ENCODE measurements at regions not wholly inside any gene's neighbourhood (a gene's known extent, or its start where the extent isn't known, plus 50 kb on each side); places are given as distances from the start of the nearest gene placed in this dataset.

- no peak for TF ChIP-seq CTCF (IDR thresholded peaks at IDR 0.05)
- no peak for TF ChIP-seq EZH2 (IDR thresholded peaks at IDR 0.05)
Measured at GRCh38 chr1:147842578-147842977, 60.0 kb upstream of the GJA8 start.

Measured in neural progenitor cell (in vitro differentiated cells).